ENCODE measurements at regions not wholly inside any gene's neighbourhood (a gene's known extent, or its start where the extent isn't known, plus 50 kb on each side); places are given as distances from the start of the nearest gene placed in this dataset.

DNA sequence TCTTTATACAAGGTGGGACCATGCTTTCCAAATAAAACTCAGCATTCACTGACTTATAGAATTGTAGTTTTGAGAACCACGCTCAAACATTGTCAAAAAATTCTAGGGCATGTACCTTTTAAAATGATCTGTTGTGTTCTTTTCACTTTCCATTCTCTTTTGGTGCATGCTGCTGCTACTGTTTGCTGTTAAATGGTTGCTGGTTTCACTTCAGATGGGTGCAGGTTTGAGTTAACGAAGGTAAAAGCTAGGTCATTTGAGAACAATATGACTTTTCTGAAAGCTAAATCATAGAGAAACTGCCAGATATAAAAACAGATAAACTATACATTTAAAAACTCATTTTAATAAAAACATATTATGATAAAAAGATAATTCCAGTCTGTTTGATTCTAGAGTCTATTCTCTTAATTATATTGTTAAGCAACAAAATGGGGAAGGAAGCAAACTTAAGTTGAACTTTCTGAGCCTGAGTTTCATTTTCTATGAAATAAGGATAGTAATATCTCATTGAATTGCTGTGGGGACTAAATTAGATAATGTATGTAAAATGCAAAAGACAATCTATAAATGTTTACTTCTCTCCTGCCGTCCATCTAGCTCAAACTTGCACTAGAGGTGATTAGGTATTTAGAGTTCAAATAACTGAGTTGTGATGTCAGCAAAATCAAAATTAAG lies 82.4 kb downstream of the OXSM start:
- TF ChIP-seq, protein P1, sequence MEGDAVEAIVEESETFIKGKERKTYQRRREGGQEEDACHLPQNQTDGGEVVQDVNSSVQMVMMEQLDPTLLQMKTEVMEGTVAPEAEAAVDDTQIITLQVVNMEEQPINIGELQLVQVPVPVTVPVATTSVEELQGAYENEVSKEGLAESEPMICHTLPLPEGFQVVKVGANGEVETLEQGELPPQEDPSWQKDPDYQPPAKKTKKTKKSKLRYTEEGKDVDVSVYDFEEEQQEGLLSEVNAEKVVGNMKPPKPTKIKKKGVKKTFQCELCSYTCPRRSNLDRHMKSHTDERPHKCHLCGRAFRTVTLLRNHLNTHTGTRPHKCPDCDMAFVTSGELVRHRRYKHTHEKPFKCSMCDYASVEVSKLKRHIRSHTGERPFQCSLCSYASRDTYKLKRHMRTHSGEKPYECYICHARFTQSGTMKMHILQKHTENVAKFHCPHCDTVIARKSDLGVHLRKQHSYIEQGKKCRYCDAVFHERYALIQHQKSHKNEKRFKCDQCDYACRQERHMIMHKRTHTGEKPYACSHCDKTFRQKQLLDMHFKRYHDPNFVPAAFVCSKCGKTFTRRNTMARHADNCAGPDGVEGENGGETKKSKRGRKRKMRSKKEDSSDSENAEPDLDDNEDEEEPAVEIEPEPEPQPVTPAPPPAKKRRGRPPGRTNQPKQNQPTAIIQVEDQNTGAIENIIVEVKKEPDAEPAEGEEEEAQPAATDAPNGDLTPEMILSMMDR (IDR thresholded peaks at IDR 0.05; ENCODE audit: borderline replicate concordance, extremely low read depth, low read length, poor library complexity, severe bottlenecking), result no peak
- no peak for TF ChIP-seq EZH2 (IDR thresholded peaks at IDR 0.05; ENCODE audit: borderline replicate concordance, low read depth, low read length, severe bottlenecking)

Measured in DND-41 (cell line).